ENCODE measurements at regions not wholly inside any gene's neighbourhood (a gene's known extent, or its start where the extent isn't known, plus 50 kb on each side); places are given as distances from the start of the nearest gene placed in this dataset.
"Not testable (repeated sequence)": the region's sequence is repeated elsewhere in the genome, so short reads cannot be mapped to it uniquely, and the experiment has no call there.

DNA sequence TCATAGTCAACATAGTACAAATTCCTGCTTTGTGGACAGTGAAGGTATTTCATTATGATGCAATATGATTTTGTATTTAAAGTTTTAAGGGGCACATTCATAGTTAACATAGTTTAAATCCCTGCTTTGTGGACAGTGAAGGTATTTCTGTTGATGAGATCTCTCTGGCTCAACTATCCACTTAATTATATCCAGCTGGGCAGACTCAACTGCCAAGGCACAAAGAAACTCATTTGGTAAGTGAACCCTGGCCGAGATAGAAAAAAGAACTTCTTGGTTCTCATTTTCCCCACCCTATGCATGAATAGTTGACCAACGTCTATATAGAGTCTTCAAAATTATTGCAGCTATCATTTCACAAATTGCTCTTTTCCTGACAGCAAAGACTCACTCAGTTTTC, 1194.6 kb downstream of the NCAM2 start:
- no peak for DNase-seq

DNA sequence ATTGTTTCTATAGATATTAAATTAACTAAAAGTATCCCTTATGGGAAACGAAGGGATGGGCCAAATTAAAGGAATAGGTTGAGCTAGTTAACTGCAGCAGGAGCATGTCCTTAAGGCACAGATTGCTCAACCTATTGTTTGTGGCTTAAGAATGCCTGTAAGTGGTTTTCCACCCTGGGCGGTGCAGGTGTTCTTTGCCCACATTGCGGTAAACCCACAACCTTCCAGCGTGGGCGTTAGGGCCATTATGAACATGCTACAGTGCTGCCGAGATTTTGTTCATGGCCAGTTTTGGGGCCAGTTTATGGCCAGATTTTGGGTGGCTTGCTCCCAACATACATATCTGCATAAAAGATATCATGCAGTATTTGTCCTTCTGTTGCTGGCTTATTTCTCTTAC, 1196.8 kb downstream of the NCAM2 start:
- DNase-seq: not testable (repeated sequence)

DNA sequence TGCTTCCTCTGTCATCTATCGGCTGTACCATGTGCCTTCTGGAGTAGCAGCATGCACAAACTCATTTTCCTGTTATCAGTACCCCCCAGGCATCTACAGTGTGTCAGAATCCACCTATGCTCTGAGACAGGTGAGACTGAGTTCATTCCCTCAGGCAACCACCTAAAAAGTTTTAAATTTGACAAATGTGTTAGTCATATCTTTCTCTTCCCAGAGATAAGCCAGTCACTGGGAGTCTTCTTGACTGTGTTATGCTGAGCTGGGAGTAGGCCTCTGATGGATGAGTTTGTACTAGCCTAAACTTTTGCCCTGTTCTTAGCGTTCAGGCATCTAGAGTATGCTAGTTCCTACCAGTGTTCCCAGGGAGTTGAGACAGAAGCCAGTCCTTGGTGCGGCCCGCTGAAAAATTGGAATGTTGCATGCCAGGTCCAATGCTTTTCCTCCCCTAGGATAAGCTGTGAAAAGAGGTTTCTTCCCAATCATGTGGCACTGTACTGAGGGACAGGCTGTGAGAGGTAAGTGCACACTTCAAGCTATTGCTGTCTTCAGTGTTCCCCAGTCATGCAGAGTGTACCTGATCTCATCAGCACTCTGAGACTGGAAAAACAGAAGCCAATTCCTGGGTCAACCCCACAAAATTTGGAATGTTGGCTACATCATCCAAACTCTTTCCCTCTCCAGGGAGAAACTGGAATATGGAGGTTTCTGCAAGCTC, 1202.3 kb downstream of the NCAM2 start:
- DNase-seq: no peak

DNA sequence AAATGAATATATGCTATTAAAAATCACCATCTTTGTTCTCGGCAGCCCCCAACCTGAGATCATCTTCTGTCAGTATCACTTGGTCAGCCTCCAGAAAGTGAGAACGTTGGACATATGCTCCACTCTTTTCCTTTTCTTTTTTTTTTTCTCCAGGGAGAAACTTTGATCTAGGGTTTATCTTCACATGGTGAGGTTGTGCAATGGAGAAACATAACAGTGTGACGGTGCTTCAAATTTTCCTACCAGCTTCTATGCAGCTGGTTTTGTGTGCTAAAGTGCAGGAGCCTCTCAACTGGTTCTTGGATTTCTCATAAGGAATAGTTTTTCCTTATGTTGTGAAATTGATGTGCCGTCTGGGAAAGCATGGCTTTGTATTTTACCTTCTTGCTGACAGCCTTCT, 1202.9 kb downstream of the NCAM2 start:
- DNase-seq: no peak

DNA sequence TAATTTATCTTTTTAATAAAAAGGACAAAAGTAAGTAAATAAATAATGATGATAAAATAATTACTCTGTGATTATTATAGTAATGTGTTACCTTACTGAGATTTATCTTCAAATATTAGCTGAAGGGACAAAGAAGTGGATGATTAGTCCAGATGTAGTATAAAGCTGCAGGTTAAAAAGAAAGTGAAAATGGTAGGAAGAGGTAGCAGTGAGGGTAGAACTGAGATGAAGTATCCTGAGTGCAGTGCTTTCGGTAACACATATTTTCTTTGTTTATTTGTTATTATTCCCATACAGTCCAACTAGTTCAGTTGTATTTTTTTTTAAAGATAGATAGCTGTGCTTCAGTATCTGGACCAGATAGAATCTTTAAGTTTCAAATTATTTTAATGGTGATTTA, 1203.5 kb downstream of the NCAM2 start:
- DNase-seq: no peak

DNA sequence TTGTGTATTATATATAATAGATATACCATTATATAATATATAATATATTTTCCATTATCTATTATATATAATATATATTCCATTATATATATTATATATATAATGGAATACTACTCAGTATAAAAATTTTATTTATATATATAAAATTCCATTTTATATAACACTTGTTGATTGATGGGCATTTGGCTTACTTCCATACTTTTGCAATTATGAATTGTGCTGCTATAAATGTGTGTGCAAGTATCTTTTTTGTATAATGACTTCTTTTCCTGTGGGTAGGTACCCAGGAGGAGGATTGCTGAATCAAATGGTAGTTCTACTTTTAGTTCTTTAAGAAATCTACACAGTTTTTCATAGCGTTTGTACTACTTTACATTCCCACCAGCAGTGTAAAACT, 1211.1 kb downstream of the NCAM2 start:
- DNase-seq: no peak

DNA sequence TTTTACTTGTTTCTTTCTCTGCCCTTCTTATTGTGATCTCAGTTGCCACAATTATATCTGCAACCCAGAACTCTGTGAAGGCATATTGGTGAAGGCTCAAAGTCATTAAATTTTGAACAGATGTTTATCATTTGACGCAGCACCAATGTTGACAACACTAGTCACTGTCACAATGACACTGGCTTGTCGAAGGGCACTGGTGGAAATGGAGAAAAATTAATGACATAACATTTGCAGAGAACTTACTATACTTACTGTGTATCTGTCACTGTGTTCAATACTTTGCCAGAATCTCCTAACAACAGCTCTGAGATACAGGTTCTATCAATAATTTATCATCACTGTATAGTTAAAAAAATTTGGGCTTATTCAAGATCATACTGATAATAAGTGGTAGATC, 1213.7 kb downstream of the NCAM2 start:
- no peak for DNase-seq

DNA sequence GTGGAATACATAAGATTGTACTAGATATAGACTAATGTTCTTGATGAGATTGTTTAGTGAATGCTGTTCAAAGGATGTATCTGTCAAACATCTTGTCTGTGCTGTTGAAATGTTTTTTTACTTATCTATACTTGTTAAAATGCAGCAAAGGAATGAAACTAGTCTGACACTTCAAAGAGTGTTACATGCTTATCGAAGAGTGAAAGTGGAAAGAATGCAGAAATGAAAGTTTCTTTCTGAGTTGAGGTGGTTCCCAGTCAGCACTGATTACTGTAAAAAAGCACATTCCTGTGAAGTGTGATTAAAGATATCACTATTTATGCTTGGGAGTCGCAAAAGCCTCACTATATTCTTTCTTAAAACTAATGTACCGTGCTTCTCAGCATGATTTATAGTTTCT, 1225.2 kb downstream of the NCAM2 start:
- DNase-seq: no peak

DNA sequence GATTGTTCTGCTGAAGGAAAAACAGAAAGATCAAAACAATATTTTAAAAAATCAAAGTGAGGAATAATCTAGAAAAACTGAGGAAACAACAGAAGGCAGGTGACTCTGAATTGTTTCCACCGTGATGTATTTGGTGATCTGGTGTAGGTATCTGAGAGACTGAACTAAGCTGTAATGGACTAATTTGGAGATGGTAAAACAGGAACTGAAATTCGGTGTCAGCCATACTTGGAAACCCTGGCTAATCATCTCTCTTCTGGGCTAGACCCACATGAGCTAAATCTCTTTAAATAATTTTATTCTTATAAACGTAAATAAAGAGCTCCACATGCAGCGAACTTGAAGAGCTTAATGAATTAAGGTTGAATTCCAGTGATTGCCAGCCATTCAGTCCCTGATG, 1226.1 kb downstream of the NCAM2 start:
- no peak for DNase-seq

DNA sequence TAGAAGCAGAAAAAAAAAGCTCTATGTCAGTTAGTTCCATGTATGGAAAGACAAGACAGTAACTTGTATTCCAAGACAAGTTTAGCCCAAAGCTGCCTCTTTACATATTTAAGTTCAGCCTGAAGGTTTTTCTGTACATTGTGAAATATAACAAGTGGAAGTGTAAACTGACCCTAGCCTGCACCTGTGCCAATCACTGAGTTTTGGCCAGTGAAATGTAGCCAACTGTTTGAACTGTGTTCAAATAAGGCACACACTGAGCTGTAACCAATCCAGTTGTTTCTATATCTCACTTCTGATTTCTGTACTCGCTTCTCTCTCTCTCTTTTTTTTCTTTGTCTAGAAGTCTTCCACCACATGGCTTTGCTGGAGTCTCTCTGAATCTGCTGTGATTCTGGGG, 1227.1 kb downstream of the NCAM2 start:
- DNase-seq: no peak

DNA sequence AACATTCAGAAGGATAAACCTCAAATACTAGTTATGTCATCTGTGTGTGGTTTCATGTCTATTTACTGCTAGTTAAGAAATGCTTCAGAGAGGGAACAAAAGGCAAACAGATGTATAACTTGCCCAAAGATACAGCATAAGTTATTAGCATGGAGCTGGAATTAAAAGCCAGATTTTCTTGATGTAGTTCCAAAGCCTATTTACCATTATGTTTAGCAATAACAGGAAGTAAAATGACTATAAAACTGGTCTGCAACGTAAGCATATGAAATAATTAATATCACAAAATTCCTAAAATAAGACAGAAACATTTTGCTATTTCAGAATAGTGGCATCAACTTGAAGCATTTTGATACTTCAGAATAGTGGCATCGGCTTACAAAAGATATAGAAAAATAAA, 1232.8 kb downstream of the NCAM2 start:
- DNase-seq: no peak

DNA sequence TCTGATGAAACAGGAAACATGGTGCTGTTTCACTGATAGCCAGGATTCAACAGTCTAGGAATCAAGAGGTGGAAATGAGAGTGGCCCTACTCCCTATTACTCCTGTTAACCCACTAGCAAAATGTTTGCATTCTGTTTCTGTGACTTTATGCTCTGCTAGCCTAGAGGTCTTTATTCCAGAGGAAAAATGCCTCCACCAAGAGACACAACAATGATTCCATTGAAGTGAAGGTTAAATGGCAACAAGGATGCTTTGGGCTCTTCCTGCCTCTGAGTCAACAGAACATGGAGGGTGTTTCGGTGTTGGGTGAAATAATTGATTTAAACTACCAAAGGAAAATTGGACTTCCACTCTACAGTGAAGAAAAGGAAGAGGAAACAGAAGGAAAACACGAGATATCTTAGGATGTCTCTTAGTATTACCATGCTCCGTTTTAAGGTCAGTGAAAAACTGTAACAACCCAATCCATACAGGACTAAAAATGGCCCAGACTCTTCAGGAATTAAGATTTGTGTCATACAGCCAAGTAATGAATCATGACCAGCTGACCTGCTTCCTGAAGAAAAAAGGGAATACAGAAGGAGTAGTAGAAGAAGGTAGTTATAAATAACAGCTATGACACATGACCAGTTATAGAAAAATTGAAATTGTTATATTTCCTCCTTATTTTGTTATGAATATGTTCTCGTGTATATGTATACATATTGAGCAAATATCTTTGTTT, 1237.8 kb downstream of the NCAM2 start:
- no peak for DNase-seq

DNA sequence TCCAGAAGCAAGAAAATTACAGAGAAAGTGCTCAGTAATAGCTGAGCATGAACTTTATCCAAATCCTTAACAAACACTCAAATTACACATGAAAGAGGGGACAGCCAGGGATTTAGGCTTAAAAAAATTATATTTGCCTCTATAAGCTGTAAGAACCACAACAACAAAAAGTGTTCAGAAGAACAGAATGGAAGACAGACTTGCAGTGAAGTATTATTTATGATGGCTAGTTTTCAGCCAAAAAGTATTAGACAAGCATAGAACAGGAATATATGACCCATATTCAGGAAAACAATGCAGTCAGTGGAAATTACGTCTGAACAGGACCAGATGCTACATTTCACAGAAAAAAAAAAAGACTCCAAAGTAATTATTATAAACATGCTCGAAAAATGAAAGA, 1246.3 kb downstream of the NCAM2 start:
- DNase-seq: no peak

DNA sequence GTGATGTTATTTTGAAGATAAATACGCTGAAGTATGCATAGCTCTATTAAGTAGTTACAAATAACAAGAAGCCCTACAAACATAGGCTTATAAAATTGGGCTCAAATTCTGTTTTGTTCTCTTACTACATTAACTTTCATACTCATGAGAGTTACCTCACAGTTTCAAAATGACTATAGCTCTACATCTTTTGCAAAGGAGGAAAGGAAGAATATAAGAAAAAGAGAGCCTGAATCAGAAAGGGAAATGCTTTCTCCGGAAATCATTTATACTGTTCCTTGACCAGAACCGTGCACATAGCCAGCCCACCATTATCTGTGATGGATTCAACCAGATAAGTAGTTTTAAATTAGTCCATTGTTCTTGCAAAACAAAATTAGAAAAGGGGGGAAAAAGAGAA, 1252.1 kb downstream of the NCAM2 start:
- DNase-seq: no peak

DNA sequence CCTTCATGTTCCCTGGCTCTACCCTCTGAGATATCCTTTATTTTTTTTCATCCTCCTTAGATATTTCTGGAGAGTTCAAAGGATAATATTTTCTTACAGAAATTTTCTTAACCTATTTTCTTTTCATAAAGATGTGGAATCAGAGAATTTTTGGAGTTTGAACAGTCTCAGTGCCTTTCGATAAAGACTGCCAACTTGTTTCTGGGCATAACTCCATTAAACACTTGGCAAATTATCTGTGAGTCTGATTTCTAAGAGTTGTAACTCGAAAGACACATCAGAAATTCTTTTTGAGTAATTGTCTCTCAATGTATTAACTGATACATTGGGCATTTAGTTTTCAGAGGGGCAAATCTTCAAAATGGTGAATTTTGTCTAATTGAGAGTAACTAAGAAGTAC, 1255.6 kb downstream of the NCAM2 start:
- no peak for DNase-seq

DNA sequence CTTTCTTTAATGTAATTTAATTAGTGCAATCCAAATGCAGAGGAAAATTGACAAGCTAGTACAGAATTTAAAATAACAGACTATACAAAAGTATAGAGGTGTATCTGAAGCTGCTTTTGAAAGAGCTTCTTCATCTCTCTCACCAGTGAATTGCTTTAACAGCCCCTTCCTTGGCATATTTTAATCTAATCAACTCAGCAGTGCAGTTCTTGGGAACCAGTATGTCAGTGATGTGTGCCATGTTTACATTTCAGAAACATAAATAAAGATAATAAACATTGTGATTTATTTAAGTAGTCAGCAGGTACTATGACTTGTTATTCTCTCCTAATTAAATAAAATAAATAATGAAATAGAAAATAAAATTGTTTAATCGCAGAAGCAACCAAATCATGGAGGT, 1260.6 kb downstream of the NCAM2 start:
- no peak for DNase-seq

DNA sequence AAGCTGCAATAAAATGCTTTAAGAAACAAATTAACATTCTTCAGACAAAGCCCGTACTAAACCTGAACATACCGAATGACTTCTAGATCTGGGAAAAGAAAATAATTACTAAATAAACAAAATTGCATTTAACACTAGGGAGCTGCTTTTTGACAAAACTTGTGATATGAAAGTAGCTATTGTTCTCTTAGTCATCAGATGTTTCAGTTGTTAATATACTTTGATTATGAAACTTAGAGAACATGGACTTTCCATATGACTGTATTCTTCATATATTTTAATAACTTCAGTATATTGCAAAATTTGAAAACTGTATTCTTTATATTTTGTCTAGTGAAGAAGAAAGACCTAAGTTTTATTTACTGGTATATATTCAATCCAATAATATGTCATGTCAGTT, 1262.1 kb downstream of the NCAM2 start:
- DNase-seq: no peak

DNA sequence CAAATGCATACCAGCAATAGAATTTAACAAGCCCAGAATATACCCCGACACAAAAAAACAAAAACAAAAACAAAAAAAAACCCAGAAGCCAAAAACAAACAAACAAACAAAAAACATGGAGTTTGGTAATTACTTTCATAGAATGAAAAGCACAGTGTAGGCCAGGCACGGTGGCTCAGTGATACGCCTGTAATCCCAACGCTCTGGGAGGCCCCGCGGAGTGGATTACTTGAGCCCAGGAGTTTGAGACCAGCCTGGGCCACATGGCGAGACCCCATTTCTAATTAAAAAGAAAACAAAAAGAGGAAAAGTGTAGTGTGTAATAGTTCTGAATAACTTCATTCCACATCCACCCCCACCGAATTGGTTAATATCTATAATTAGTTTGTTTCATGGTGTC, 1265.7 kb downstream of the NCAM2 start:
- no peak for DNase-seq

DNA sequence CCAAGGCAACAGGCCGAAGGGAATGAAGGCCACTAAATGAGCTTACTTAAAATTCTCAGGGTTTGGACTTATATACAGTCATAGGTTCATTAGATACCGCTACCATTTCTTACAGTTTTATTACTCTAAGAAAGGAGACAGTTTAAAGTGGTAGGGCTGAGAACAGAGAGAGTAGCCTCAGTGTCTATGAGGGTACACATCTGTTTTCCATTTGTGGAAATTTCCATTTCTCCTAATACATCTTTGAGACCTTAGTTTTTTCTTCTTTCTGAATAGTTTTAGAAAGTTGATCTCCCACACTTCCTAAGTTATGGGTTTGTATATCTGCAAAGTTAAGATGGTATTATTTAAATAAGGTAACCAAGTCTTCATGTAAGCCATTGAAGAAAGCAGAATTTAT, 1279.1 kb downstream of the NCAM2 start:
- no peak for DNase-seq

DNA sequence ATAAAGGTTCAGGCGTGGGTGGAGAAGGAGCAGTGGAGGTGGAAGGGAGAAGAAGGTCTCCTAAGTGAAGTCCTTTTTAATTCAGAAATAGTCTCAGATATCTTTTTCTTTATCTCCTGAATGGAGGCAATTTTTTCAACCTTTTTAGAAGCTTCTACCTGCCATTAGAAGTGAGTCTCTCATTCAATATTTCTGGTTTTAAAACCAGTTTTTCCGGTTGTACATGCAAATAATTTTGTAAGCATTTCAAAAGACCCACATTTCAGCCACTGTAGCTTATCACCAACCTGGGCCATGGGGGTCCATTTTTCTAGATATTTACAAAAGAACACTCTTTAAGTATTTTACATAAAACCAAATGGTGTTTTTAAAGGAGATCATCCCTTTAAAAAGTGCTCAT, 1280.2 kb downstream of the NCAM2 start:
- DNase-seq: no peak

DNA sequence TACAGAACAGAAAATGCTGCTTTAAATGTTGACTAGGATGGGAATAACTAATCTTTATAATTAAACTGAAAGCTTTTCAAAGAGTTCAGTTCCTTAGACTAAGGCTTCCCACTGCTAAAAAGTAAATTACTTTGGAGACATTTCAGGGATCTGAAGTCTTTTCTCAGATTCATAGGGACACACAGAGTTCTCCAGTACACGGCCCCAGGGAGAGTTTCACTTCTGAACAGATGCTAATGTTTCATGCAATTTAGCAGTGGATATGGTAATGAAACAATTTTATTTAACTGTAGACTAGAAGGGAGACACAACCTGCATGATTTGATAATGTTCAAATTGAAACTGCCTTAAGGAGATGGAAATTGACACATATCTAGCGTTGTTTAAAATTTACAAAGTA, 1282.6 kb downstream of the NCAM2 start:
- no peak for DNase-seq

DNA sequence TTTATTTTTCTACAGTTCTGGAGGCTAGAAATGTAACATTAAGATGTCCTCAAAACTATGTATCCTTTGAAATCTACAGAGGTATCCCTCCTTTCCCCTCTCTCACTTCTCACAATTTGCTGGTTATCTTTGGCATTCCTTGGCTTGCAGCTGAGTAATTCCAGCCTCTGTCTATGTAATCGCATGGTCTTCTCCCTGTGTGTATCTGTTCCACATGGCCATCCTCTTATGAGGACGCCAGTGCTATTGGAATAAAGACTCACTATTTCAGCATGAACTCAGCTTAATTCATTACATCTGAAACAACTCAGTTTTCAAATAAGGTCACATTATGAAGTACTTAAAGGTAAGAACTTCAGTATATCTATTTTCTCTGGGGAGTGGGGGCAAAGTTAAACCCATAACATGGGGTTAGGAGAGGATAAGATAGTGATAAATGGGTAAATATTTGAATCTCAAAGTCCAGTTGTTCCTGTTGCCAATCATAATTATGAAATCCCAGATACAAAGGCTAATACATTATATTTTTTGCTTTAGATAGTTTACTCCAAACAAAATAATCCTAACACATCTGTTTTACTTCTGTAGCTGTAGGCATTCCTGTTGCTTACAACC, 1290.8 kb downstream of the NCAM2 start:
- no peak for DNase-seq

DNA sequence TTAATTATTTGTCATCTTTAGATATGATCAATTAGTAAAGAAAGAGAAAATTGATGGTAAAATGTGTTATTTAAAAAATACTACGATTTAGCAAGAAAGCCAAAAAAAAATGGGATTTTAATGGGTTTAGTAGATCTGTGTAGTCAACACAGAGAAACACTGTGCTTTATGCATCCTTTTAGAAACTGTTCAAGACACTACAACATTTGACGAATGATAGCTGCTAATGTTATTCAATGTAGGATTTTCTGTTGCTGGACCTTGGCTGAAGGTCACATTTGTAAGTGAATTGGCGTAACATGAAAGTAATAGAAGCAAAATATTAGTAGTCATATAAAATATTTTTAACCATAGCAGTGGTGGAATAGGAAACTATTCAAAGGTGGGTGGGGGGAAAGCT, 1293.9 kb downstream of the NCAM2 start:
- no peak for DNase-seq

DNA sequence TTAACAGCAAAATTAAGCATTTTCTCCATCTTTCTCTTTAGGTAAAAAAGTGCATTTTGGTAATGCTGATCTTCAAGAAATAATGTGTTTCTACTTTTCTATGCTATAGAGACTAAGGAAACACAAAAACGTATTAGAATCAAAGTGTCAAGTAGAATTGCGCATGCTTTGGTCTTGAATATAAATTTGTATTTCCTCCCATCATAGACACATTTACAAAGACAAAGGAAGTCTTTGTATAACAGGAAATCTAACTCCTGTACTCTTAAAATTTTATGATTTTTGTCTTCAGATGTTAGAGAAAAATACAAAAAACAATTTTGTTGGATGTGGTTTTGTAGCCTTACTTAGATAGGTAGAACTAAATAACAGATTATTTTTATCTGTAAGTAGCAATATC, 1299.4 kb downstream of the NCAM2 start:
- DNase-seq: no peak
